NCI-H510A treated with DMSO at 0.1 percent for 48 hours (cell line): ENCODE measurements at regions not wholly inside any gene's neighbourhood (a gene's known extent, or its start where the extent isn't known, plus 50 kb on each side); places are given as distances from the start of the nearest gene placed in this dataset.
"Not testable (repeated sequence)": the region's sequence is repeated elsewhere in the genome, so short reads cannot be mapped to it uniquely, and the experiment has no call there.

Source experiments
- DNase-seq: peaks from one replicate; lab custom pipeline; 2025; lab: John Stamatoyannopoulos, UW

GRCh38 chr3:20820872-20821271 is 634.9 kb upstream of the SGO1 start:
- DNase-seq, result not testable (repeated sequence)

- DNase-seq, result no peak
Measured at GRCh38 chr3:20811631-20812030, 625.6 kb upstream of the SGO1 start.

GRCh38 chr3:20811006-20811405 is 625.0 kb upstream of the SGO1 start:
- DNase-seq, result no peak

- DNase-seq, result no peak
Measured at GRCh38 chr3:20810555-20810954, 624.5 kb upstream of the SGO1 start.

GRCh38 chr3:20809356-20809755 is 623.4 kb upstream of the SGO1 start:
- no peak for DNase-seq

- DNase-seq, result no peak
Measured at GRCh38 chr3:20808864-20809263, 622.9 kb upstream of the SGO1 start.

GRCh38 chr3:20798666-20799065 is 612.7 kb upstream of the SGO1 start:
- no peak for DNase-seq

GRCh38 chr3:20787005-20787404 is 601.0 kb upstream of the SGO1 start:
- no peak for DNase-seq

- DNase-seq, result no peak
Measured at GRCh38 chr3:20776692-20777091, 590.7 kb upstream of the SGO1 start.

- no peak for DNase-seq
Measured at GRCh38 chr3:20776286-20776685, 590.3 kb upstream of the SGO1 start.

- peak; percentile 68 for DNase-seq
Measured at GRCh38 chr3:20773320-20773984, 587.4 kb upstream of the SGO1 start.

- DNase-seq, result peak; percentile 68
Measured at GRCh38 chr3:20772869-20773268, 586.9 kb upstream of the SGO1 start.

GRCh38 chr3:20769430-20769829 is 583.4 kb upstream of the SGO1 start:
- no peak for DNase-seq

GRCh38 chr3:20760981-20761380 is 575.0 kb upstream of the SGO1 start:
- no peak for DNase-seq

- no peak for DNase-seq
Measured at GRCh38 chr3:20752416-20752815, 566.4 kb upstream of the SGO1 start.

- no peak for DNase-seq
Measured at GRCh38 chr3:20751296-20751695, 565.3 kb upstream of the SGO1 start.

- no peak for DNase-seq
Measured at GRCh38 chr3:20747741-20748140, 561.7 kb upstream of the SGO1 start.

- no peak for DNase-seq
Measured at GRCh38 chr3:20743553-20744321, 557.7 kb upstream of the SGO1 start.

GRCh38 chr3:20742903-20743552 is 557.0 kb upstream of the SGO1 start:
- DNase-seq, result no peak

GRCh38 chr3:20741381-20741780 is 555.4 kb upstream of the SGO1 start:
- no peak for DNase-seq

- no peak for DNase-seq
Measured at GRCh38 chr3:20739814-20740213, 553.8 kb upstream of the SGO1 start.

GRCh38 chr3:20736287-20736852 is 550.4 kb upstream of the SGO1 start:
- DNase-seq, result no peak

GRCh38 chr3:20729185-20729584 is 543.2 kb upstream of the SGO1 start:
- no peak for DNase-seq
